NCI-H1417 (cell line): ENCODE measurements at regions not wholly inside any gene's neighbourhood (a gene's known extent, or its start where the extent isn't known, plus 50 kb on each side); places are given as distances from the start of the nearest gene placed in this dataset.

Source experiments
- DNase-seq, 3 experiments: peaks; one replicate each; lab custom pipeline; 2025; lab: John Stamatoyannopoulos, UW

DNA sequence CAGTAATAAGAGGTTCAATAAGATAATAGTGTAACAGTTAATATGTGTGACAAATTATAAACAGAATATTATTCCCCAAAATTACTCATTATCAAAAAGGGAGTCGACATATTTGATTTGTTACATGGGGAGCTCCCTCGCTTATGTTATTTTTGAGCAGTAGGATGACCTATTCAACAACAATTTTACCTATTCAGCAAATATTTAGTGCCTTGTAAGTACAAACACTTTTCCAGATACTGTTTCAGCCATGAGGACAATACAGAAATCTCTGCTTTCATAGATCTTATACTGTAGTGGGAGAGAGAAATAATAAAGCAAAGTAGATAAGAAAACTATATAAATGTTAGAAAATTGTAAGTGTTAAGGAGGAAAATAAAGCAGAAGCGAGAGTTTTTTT is 1342.8 kb upstream of the WWC1 start:
- DNase-seq: no peak

DNA sequence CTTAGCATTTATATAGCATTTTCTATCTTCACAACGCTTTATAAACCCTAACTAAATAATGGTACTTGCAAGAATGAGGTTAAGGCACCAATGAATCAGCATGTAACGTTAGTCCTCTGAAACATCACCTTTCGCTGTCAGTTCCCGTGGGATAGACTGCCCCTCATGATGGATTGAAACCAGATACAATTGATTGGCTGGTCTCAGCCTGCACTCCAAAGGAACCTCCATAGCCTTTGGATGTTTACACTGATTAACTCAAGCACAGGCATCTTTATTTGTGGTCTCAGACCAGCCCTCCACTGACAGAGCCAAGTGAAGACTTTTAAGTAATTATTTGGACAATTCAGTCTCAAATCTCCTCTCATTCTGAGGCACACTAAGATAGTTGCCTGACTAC is 1339.4 kb upstream of the WWC1 start:
- no peak for DNase-seq

DNA sequence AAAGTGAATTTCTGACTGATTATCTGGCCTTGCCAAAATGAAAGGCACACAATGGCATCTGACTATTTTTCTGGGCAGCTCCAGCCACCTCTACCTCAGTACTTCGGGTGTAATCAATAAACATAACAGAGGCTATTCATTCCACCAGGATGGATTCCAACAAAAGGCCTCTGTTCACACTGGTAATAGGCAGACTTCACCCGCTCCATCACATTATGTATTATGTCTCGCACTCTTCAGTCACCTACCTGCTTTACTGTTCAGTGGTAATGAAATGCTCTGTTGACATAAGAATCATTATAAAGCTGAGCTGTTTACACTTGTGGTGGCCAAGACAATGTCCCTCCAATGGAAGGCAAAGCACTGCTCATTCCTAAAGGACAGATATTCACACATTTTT is 1333.7 kb upstream of the WWC1 start:
- DNase-seq: no peak

DNA sequence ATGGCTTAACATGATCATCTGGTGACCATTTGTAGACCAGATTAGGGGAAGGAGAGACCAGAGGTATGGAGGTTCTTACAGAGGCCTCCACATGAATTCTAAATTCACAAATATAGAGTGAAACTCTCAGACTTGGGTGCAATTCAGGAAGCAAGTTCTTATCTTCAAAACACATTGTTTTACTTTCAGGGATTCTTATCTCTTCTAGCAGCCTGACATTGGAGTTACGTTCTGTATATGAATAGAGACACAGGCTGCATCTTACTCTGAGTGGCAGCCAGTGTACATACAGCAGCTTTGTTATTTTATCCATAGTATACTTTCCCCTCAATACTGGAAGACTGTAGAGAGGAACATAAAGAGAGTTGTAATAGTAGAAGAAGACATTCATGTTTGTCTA is 1331.7 kb upstream of the WWC1 start:
- no peak for DNase-seq

DNA sequence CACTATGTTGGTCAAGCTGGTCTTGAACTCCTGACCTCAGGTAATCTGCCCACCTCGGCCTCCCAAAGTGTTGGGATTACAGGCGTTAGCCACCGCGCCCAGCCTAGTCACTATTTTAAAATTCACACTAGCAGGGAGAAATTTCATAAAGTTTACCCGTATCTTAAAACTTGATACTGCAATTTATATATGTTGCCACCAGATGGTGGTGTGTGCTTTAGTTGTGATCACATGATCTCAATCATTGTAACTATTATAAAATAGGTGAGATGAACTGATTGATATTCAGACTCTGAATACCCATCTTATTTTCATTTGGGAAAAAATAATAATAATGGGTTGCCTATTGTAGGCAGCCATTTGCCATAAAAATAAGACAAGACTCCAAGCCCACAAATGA is 1330.4 kb upstream of the WWC1 start:
- no peak for DNase-seq

DNA sequence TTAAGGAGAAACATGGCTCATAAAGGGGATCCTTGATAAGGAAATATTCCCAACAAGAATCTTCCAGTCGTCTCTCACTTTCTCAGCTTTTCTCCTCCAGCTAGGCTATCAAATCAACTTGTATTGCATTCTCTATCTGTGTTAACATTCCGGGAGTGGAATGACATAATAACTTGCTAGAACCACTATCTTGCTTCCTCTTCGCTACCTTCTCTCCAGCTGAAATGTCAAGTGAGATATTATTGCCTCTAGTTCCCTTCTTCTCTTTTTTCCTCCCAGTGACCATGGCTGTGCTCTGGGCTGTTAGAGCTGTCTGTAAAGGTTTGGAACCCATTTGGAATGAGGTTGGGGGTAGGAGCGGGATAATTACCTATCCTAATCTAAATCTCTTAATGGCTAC is 1329.5 kb upstream of the WWC1 start:
- DNase-seq: no peak

DNA sequence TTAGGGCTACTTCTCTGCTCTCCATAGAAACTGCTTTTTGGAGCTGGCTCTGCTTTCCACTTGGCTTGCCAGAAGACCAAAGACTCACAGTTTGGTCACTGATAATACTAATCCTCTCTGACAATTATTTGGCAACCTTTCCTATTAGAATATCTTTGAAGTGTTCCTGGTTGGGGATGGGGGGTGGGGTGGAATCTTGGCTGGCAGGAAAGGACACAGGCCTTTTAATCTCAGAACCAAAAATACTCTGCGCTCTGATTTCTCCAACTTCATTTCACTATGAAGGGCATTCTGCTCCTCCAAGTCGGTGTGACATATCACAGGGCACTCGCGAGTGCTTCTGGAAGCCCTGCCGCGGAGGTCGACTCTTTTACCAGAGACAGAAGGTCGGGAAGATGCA is 1329.0 kb upstream of the WWC1 start:
- DNase-seq: no peak

DNA sequence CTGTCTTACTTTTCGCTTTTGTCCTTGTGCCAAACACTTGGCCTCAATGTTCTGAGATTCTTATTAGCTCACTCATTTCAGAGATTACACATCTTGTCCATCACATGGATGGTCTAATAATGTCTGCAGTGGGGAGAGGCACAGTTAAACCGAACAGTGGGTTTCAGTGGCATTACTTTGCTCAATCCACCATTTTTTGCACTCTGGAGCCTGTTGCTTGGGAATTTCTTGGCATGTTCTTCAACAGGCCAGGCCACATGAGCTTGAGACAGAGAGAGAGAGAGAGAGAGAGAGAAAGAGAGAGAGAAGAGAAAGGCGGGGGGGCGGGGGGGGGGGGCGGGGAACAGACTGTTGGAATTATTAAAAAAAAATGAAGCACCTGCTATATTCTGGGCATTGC is 1327.8 kb upstream of the WWC1 start:
- no peak for DNase-seq

DNA sequence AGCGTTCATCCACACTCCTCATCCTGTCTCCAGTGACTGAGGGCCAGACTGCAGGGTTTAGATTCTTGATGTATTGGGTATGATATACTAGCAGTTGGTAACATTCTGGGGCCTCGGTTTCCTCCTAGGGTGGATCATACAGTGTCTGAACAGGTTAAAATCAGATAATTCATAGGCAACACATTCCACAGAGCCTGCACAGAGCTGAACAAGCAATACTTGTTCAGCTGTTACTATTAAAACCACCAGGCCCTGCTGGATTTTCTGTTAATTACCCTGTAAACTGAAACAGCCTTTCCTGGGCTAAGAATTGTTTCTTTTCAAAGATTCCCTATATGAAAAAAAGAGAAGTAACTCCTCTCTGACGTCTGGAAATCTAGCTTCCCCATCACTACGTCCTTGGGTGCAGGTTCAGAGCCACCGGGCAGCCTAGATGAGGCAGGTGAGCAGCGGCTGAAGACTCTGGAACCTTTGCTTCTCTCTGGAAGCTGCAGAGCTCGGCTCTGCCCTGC is 1313.5 kb upstream of the WWC1 start:
- DNase-seq: no peak

DNA sequence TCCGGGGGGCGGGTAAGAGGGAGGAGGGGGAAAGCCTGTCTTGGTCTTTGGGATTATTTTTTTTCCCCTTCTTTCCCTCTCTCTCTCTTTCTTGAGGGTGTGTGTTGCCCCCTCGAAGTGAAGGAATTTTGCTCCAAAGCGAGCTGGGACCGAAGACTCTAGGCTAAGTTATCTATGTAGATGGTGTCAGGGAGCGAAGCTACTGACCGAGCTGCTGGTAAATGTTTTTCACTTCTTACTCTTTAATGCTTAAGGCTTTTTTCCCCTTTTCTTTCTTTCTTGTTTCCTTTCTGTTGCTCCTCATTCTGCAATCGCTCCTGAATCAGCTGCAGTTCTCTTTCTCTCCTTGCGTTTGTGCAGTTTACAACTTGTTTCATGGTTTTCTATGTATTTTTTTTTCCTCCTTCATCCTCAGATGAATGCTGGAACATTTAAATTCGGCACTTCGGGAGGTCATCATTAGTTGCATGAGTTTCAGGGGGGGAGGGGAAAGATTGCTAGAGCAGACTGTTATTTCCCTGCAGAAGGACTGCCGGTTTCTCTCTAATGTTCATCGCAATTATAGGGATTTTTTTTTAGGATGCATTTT is 1312.0 kb upstream of the WWC1 start:
- DNase-seq: peak in 1 of 3 experiments; percentile 7

DNA sequence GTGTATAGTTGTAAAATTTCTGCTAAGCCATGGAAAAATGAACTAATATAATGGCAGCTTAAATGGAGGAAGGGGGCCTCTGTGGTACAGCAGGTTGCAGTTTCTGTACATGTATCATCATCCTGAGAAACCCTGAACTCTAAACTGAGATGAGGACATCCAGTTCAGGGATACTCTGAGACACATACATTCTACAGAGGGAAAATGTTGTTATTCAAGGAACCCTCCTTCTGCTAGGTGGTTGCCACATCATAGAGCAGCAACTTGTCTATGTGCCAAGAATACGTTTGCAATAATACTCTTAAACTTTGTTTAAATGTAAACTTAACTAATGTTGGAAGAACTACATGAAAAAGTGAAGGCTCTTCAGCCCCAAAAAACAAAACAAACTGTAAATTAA is 1310.8 kb upstream of the WWC1 start:
- DNase-seq: no peak

DNA sequence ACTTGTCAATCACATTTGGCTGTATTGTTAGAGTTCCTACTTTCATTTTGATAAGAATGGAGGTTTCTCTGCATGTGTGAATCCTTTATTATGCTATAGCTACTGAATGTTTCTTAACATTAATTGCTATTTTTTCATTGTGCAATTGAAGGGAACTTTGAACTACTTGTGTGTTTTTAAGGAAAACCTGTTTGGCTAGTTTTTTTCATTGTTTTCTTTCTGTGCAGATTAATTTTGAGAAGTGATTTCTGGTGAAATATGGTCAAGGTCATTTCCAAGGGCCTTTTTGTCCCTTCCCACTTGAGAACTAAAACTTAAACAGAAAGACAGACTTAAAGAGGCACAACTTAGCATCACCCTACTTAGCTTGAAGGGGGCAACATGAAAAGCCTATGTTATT is 1309.2 kb upstream of the WWC1 start:
- no peak for DNase-seq

DNA sequence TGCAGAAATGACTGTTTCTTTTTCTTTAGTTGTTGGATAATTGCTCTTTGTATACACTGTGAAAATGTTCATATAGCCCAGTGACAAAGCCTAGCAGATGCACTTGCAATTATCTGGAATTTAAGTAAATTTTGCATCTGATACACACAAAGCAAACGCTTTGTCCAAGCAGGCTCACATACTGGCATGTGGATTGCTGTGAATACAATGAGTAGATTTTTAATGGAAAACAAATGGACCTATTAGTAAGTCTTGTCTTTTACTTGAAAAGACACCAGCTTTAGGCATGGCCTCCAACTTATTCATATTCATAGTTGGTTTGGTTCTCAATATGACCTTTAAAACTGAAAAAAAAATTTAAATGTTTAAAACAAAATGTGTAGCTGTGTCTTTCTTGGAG is 1299.8 kb upstream of the WWC1 start:
- no peak for DNase-seq

DNA sequence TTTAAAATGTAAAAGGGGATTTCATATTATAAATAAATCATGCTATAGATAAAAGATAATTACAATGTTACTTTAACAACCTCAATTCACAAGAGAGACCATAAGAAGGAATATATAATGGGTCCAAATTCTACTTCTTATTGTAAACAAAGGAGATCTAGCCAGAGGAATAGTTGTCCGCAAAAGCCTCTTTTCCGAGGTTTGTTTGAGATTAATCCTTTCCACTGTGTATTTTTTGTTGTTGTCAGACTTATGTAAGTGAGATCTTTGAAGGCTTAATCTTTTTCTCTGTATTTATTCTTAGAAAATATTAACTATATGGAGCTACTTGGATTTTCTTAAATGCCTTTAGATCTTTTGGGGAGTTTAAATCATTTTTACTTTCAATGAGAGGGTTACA is 1299.3 kb upstream of the WWC1 start:
- DNase-seq: no peak

DNA sequence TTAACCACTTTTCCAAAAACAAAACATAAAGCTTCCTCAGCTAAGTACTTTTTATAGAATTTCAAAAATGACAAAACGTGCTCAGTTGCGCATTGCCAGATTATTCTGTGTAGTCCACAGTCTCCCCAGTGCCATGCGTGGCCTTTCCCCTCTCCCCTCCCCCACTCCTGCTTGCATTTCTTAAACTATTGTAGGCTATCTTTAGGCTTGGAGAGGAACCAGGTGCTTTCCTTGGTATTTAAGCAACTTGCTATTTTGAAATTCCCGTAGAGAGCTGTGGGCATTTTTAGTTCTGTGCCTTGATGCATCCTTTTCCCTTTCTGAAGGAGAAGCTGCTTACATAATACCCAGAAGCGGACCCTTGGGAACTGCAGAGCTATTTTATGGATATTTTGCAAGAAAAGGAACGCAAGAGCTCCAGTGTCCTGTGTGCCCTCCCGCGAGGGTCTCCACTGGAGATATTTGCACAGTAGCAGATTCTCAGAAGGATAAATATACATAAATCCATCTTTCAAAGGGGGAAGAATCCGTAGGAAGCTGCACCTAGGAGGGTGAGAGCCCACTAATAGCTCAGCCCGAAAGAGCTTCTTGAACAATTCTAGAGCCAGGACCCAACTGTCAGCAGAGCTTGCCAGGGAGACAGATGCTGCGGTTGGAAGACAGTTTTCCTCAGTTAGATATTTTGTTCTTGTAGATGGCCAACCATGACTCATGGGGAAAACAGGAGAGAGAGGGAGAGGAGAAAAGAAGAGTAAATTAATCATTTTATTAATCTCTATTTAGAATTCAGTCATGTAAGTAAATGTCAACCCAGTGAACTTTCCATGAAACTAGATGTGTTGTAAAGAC is 1298.3 kb upstream of the WWC1 start:
- no peak for DNase-seq

DNA sequence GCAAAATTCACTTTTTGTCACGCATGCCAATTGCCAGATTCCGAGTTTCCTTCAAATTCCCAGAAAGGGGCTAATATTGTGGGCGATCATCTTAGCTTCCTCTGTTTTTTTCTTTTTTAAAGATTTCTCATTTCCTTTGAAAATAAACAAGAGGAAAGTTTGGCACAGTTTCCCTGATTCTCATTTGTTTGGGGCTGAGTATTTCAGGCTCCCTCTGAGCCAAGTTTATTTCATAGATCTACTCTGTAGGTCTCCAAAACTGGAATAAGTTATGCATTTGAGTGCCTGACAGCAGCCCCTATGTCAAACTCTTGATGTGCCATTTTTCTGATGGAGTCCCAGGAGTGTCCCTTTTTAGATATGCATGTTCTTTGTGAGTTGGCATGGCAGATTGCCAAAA is 1297.2 kb upstream of the WWC1 start:
- DNase-seq: no peak

DNA sequence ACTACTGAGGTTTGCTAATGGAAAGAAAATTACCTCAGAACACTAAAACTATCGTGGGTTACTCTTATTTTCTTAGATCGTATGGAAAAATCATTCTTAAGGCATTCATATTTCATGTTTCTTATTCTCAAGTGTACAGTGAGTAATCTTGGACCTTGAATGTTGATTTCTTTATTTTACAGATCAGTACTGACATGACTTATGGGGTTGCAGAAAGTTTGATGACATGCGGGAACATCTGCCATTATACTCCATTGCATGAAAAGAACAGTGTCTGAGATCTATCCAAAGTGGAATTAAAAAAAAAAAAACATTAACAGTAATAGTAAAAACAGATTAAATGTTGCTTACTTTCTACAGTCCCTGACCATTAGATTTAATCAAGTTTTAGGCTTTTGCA is 1290.2 kb upstream of the WWC1 start:
- no peak for DNase-seq

DNA sequence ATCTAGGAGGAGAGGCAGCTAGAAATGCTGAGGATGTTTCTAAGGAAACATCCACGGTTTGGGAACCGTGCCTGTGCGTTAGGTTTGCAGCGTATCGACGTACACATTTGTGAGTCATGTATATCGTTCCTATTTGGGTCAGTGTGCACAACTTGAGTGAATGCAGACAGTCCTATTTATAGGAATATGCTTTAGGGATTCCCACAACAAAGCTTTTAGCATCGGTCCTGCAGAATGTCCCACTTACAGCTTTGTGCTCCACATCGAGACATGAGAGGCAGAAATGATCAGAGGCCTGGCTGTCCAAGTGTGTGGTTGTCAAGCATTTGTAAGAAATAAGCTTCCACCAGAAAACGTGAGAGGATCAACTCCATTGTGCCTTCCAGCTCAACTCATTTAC is 1282.7 kb upstream of the WWC1 start:
- no peak for DNase-seq

DNA sequence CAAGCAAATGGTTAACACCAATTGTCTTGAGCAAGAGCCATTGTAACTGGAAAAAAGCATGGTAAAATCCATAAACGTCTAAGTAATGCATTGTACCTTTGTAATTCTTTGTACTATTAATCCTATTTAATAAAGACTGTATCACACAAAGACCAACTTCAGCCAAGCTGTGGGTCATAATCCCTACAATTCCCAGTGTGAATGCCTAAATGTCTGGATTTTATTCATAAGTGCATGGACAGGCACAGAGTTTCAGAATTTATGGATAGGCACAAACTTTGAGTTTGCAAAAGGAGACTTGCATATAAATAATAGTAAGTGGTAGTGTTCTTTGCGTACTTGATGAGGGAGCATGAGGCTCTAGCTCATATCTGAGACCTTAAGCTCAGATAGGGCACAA is 1280.2 kb upstream of the WWC1 start:
- no peak for DNase-seq

DNA sequence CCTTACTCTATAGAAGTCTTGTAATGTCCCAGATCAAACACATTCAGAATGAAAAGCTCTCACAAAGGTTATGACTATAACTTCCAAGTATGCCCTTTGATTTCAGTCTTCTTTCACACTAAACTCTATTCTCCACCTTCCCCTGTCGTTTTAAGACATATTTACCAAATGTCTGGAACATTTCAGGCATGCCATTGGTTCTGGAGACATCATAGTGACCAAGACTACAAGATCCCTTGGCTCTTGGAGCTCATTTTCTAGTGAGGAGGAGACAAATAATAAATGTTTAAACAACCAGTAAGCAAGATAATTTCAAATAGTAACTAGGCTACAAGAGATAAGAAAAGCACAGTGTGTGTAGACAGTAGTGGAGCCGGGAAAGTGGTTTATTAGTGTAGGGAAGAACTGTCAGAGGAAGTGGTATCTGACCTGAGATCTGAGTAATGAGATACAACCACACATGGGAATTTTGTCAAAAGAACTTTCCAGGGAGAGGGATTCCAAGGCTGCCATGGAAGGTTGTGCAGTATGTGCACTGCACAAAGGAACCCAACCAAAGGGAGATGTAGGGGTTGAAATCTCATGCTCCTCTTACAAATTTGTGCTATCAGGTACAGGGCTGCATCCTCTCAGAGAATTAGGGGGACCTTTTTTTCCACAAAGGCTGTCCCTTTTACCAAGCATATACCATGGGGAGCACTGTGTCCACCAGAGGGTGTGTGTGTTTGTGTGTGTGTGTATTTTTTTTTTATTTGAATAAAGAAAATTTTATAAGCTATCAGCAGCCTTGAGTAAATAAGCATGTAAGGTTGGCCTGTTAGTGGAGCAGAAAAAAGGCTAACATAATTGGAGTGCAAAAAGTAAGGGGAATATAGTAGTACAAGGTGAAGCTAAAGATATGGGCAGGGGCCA is 1279.1 kb upstream of the WWC1 start:
- DNase-seq: no peak

DNA sequence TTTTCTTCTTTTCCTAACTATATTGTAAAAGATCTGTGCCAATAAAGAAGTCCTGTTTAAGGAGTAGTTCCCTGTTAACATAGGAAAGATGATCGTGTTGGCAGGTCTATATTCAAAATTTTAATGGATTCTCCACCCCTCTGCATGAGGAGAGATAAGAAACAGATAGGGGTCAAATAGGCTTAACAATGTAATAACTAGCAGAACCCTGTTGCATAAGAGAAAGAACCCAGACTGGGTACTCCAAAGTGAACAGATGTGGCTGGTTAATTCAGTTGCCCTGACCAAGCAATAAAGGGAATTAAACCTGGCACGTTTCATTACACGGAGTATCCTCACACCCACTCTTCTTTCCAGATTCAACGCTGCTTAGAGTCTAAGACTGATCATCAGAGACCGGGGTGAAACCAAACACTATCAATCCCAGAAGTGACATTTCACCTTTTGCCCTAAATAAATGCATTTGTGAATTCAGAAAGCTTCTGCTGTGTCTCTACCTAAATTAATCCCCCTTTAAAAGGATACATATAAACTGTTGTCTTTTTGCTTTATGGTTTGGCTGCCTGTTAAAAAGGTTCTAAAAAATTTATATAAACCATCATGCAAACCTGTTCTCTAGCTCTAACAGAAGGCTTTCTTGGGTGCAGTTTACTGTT is 1276.9 kb upstream of the WWC1 start:
- no peak for DNase-seq

DNA sequence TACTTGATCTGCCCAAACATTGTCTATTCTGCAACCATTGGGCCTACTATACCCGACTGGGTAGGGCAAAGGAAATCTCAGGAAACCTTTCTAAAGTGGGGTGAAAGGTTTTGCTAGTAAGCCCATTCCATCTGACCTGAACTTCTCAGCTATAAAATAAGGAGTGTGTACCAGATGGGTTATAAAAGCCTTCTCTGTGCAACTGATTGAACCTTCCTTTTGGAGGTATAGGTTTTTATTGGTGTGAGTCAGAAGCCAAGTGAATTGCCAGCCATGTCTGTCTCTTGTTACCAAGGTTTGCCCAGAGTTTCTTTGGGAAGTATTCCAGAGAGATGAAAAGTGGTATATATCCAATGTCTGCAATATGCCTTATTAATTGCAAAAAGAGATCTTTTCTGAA is 1271.0 kb upstream of the WWC1 start:
- DNase-seq: no peak
